ENCODE measurements at regions not wholly inside any gene's neighbourhood (a gene's known extent, or its start where the extent isn't known, plus 50 kb on each side); places are given as distances from the start of the nearest gene placed in this dataset.

GRCh38 chr3:31022716-31023115 lies 128.3 kb upstream of the GADL1 start:
- no peak for TF ChIP-seq CTCF (conservative IDR thresholded peaks at IDR 0.05; ENCODE audit: low read depth in 2 of 2)
- no peak for TF ChIP-seq EZH2 (IDR thresholded peaks at IDR 0.05; ENCODE audit: low read depth, unreplicated experiment)
- TF ChIP-seq POLR2AphosphoS5 (IDR thresholded peaks at IDR 0.05; ENCODE audit: low read depth): no peak
- no peak for TF ChIP-seq EZH2phosphoT487 (IDR thresholded peaks at IDR 0.05; ENCODE audit: unreplicated experiment)
- no peak for TF ChIP-seq JUNB (IDR thresholded peaks at IDR 0.05; ENCODE audit: unreplicated experiment)
- no peak for TF ChIP-seq REST (IDR thresholded peaks at IDR 0.05; ENCODE audit: unreplicated experiment)
- TF ChIP-seq NANOG (IDR thresholded peaks at IDR 0.05; ENCODE audit: borderline replicate concordance): no peak
- no peak for TF ChIP-seq CREB1 (CRISPR knock-in tag; IDR thresholded peaks at IDR 0.05; ENCODE audit: low read depth)
- TF ChIP-seq STAT1 (IDR thresholded peaks at IDR 0.05; ENCODE audit: unreplicated experiment): no peak
- TF ChIP-seq ETS1 (IDR thresholded peaks at IDR 0.05): no peak
